Ovary (tissue), 3 donors: ENCODE measurements at regions not wholly inside any gene's neighbourhood (a gene's known extent, or its start where the extent isn't known, plus 50 kb on each side); places are given as distances from the start of the nearest gene placed in this dataset.

Experiments
- EP300 ChIP-seq: sonication (generic); formaldehyde crosslinking; IDR thresholded peaks from one replicate; pipeline ENCODE4 v1.6.1; 2017; ENCODE audit warnings: antibody characterized with exemption
- POLR2A ChIP-seq: fragments of 450-650 bp; IDR thresholded peaks from one replicate; pipeline ENCODE4 v1.6.1; 2017; ENCODE audit warnings: antibody characterized with exemption, mild to moderate bottlenecking, moderate library complexity
- TF ChIP-seq, protein P1 (sequence below), 3 donors: fragments of 450-650 bp in 2 of 3; fragments of 200-600 bp in 1 of 3; IDR thresholded peaks; one replicate each; pipeline versions ENCODE4 v1.5.1 to v1.8.0; 2016 to 2022; ENCODE audit warnings: antibody characterized with exemption in 3 of 3, mild to moderate bottlenecking in 1 of 3
- donor health status: DM: no; HTN: no; CAD: no.

DNA sequence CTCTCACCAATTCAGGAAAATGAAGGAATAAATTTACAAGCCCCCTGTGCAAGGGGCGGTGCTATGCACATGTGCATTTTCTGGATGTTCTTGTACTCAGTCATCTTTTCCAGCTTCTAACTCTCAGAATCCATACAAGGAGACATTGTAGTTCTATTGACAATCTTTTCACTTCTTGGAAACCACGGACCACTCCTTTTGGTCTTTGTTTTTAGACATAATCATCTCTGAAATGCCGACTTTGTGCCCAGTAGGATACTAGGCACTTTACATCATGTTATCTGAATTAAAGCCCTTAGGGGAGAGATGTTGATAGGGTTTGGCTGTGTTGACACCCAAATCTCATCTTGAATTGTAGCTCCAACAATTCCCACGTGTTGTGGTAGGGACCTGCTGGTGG lies 322.6 kb upstream of the WWC1 start:
- TF ChIP-seq, protein P1, sequence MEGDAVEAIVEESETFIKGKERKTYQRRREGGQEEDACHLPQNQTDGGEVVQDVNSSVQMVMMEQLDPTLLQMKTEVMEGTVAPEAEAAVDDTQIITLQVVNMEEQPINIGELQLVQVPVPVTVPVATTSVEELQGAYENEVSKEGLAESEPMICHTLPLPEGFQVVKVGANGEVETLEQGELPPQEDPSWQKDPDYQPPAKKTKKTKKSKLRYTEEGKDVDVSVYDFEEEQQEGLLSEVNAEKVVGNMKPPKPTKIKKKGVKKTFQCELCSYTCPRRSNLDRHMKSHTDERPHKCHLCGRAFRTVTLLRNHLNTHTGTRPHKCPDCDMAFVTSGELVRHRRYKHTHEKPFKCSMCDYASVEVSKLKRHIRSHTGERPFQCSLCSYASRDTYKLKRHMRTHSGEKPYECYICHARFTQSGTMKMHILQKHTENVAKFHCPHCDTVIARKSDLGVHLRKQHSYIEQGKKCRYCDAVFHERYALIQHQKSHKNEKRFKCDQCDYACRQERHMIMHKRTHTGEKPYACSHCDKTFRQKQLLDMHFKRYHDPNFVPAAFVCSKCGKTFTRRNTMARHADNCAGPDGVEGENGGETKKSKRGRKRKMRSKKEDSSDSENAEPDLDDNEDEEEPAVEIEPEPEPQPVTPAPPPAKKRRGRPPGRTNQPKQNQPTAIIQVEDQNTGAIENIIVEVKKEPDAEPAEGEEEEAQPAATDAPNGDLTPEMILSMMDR (IDR thresholded peaks at IDR 0.05) = no peak
- TF ChIP-seq POLR2A (no peak), EP300 (no peak)
